Caco-2 (cell line): ENCODE measurements at regions not wholly inside any gene's neighbourhood (a gene's known extent, or its start where the extent isn't known, plus 50 kb on each side); places are given as distances from the start of the nearest gene placed in this dataset.

Experiments
- BruUV-seq: library from RNA; stranded (reverse); fragments of 400-500 nt; replicated peaks from 2 replicates; lab custom pipeline; 2021; lab: Mats Ljungman, UMichigan
- CTCF ChIA-PET: fragments of 300-600 bp; sonication (Branson Sonifier 250); formaldehyde crosslinking; loops from one replicate; lab custom pipeline; 2022; ENCODE audit warnings: antibody characterized with exemption; lab: Charles Lee
- POLR2A ChIA-PET: fragments of 300-600 bp; sonication (Branson Sonifier 250); formaldehyde crosslinking; loops from one replicate; lab custom pipeline; 2022; ENCODE audit warnings: antibody characterized with exemption; lab: Charles Lee
- DNase-seq, 2 experiments: peaks; one replicate each; pipeline versions ENCODE4 v3.0.0 to v3.0.0-alpha.2; 2020 to 2022
- H3K27me3 ChIP-seq: replicated peaks from 2 replicates; pipeline ENCODE4 v1.6.0; 2011; ENCODE audit warnings: low read length; ENCODE audit not compliant: control insufficient read depth, insufficient read depth
- H3K36me3 ChIP-seq: 2 replicates; pipeline ENCODE4 v1.5.1; 2011; ENCODE audit warnings: low read length; ENCODE audit not compliant: control insufficient read depth, insufficient read depth
- H3K4me1 ChIP-seq: fragments of 250-450 bp; sonication (Bioruptor Pico); 2 replicates; pipeline ENCODE4 v1.5.1; 2020; ENCODE audit warnings: mild to moderate bottlenecking
- H3K4me3 ChIP-seq: 2 replicates; pipeline ENCODE4 v1.5.1; 2011; ENCODE audit warnings: low read depth, mild to moderate bottlenecking, control low read depth, low read length
- H3K9me3 ChIP-seq: fragments of 250-450 bp; sonication (Bioruptor Pico); 2 replicates; pipeline ENCODE4 v1.5.1; 2020; ENCODE audit warnings: mild to moderate bottlenecking, moderate library complexity
- H3K27ac Mint-ChIP-seq: one replicate; pipeline ENCODE4 v1.8.0; 2022; ENCODE audit warnings: mixed read lengths; ENCODE audit not compliant: unreplicated experiment
- H3K27me3 Mint-ChIP-seq: one replicate; pipeline ENCODE4 v1.8.0; 2022; ENCODE audit warnings: mixed read lengths; ENCODE audit not compliant: insufficient read depth, unreplicated experiment
- H3K36me3 Mint-ChIP-seq: one replicate; pipeline ENCODE4 v1.8.0; 2022; ENCODE audit warnings: mild to moderate bottlenecking, mixed read lengths; ENCODE audit not compliant: insufficient read depth, unreplicated experiment
- H3K4me1 Mint-ChIP-seq: one replicate; pipeline ENCODE4 v1.8.0; 2022; ENCODE audit warnings: low read depth, mixed read lengths; ENCODE audit not compliant: unreplicated experiment
- H3K4me3 Mint-ChIP-seq: one replicate; pipeline ENCODE4 v1.8.0; 2022; ENCODE audit warnings: mild to moderate bottlenecking, moderate library complexity, mixed read lengths; ENCODE audit not compliant: unreplicated experiment
- H3K9me3 Mint-ChIP-seq: one replicate; pipeline ENCODE4 v1.8.0; 2022; ENCODE audit warnings: mixed read lengths; ENCODE audit not compliant: unreplicated experiment
- CTCF ChIP-seq, 2 experiments: fragments of 200-600 bp in 1 of 2; IDR thresholded peaks; 1 replicate in 1 of 2; 2 replicates in 1 of 2; pipeline versions ENCODE4 v1.5.1 to v1.8.0; 2011 to 2022; ENCODE audit warnings: antibody characterized with exemption in 1 of 2, control low read depth in 1 of 2, inconsistent platforms in 1 of 2, low read depth in 1 of 2, low read length in 1 of 2, mild to moderate bottlenecking in 1 of 2, moderate library complexity in 1 of 2; ENCODE audit not compliant: insufficient read depth in 1 of 2, severe bottlenecking in 1 of 2, unreplicated experiment in 1 of 2
- intact Hi-C: fragments of 100-400 bp; cut with micrococcal nuclease; formaldehyde crosslinking; loops from one replicate; pipeline ENCODE4 v1.10.0; 2022; ENCODE audit not compliant: unreplicated experiment

GRCh38 chr9:82127465-82127864 lies 138.9 kb downstream of the SPATA31D1 start:
- Mint-ChIP-seq H3K27me3 (no peaks in the 10 kb centered on the region), H3K4me1 (no peaks in the 10 kb centered on the region), H3K4me3 (no peak overlapping the region), H3K36me3 (no peaks in the 10 kb centered on the region), H3K9me3 (no peaks in the 10 kb centered on the region), H3K27ac (no peak overlapping the region)
- no TSS peak for BruUV-seq
- no peak for TF ChIP-seq CTCF (IDR thresholded peaks at IDR 0.05; ENCODE audit: insufficient read depth in 1 of 2, low read depth in 1 of 2, low read length in 1 of 2, severe bottlenecking in 1 of 2, unreplicated experiment in 1 of 2)
- ChIA-PET CTCF (no interaction called here), POLR2A (no interaction called here)
- Histone ChIP-seq H3K4me3 (no peak overlapping the region), H3K27me3 (no peaks in the 10 kb centered on the region), H3K36me3 (no peaks in the 10 kb centered on the region), H3K4me1 (no peaks in the 10 kb centered on the region), H3K9me3 (no peaks in the 10 kb centered on the region)
- intact Hi-C loops = no loop called here
- no peak for DNase-seq

- ChIA-PET POLR2A (no interaction called here), CTCF (no interaction called here)
- Mint-ChIP-seq H3K9me3 (no peaks in the 10 kb centered on the region), H3K27me3 (no peaks in the 10 kb centered on the region), H3K4me1 (no peaks in the 10 kb centered on the region), H3K27ac (no peak overlapping the region), H3K4me3 (no peak overlapping the region), H3K36me3 (no peaks in the 10 kb centered on the region)
- no peak for DNase-seq
- H3K9me3 ChIP-seq = no peaks in the 10 kb centered on the region
- no TSS peak for BruUV-seq
- no peaks in the 10 kb centered on the region for H3K36me3 ChIP-seq
- no peak for TF ChIP-seq CTCF (IDR thresholded peaks at IDR 0.05; ENCODE audit: insufficient read depth in 1 of 2, low read depth in 1 of 2, low read length in 1 of 2, severe bottlenecking in 1 of 2, unreplicated experiment in 1 of 2)
- H3K4me1 ChIP-seq = no peaks in the 10 kb centered on the region
- intact Hi-C loops = no loop called here
- H3K4me3 ChIP-seq = no peak overlapping the region
- no peaks in the 10 kb centered on the region for H3K27me3 ChIP-seq
These were observed 139.6 kb downstream of the SPATA31D1 start for GRCh38 chr9:82128011-82128696.

- H3K4me1 Mint-ChIP-seq = no peaks in the 10 kb centered on the region
- no peak overlapping the region for H3K4me3 Mint-ChIP-seq
- no peaks in the 10 kb centered on the region for H3K4me1 ChIP-seq
- no TSS peak for BruUV-seq
- POLR2A ChIA-PET = no interaction called here
- CTCF ChIA-PET = no interaction called here
- DNase-seq = no peak
- intact Hi-C loops = no loop called here
- no peak for TF ChIP-seq CTCF (IDR thresholded peaks at IDR 0.05; ENCODE audit: insufficient read depth in 1 of 2, low read depth in 1 of 2, low read length in 1 of 2, severe bottlenecking in 1 of 2, unreplicated experiment in 1 of 2)
- no peak overlapping the region for H3K27ac Mint-ChIP-seq
- H3K36me3 Mint-ChIP-seq = no peaks in the 10 kb centered on the region
- no peak overlapping the region for H3K4me3 ChIP-seq
- no peaks in the 10 kb centered on the region for H3K27me3 ChIP-seq
- H3K36me3 ChIP-seq = no peaks in the 10 kb centered on the region
- no peaks in the 10 kb centered on the region for H3K9me3 ChIP-seq
- H3K27me3 Mint-ChIP-seq = no peaks in the 10 kb centered on the region
- no peaks in the 10 kb centered on the region for H3K9me3 Mint-ChIP-seq
These were observed 141.1 kb downstream of the SPATA31D1 start for GRCh38 chr9:82129708-82130107.
